NT2/D1 (cell line): ENCODE measurements at regions not wholly inside any gene's neighbourhood (a gene's known extent, or its start where the extent isn't known, plus 50 kb on each side); places are given as distances from the start of the nearest gene placed in this dataset.

Experiments
- SUZ12 ChIP-seq: IDR thresholded peaks from 2 replicates; pipeline ENCODE4 v1.6.1; 2011; ENCODE audit not compliant: insufficient read length, insufficient read depth; ENCODE audit errors: extremely low read depth
- YY1 ChIP-seq: IDR thresholded peaks from 2 replicates; pipeline ENCODE4 v1.6.1; 2011; ENCODE audit not compliant: insufficient read length, insufficient read depth
- ZNF274 ChIP-seq: IDR thresholded peaks from 2 replicates; pipeline ENCODE4 v1.6.1; 2011; ENCODE audit warnings: mild to moderate bottlenecking, low read depth, low read length

DNA sequence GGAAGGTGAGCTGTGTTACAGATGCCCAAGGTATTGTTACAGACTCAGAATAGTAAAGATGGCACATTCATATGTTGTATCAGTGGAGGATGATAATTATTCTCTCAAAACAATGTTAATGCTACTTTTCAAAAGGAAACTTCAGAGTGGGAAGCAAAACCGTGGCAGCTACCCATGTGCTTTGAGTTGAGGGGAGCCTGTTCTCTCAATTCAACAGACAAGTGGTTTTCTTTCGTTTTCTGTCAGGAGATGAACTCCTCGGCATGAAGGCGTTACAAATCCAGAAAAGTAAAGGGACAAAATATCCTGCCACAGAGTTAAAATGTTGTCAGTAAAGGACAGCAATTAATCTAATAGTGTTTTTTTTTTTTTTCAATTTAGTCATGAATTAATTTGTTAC is 629.4 kb upstream of the GBE1 start:
- no peak for TF ChIP-seq ZNF274
- no peak for TF ChIP-seq YY1
- no peak for TF ChIP-seq SUZ12
